KBM-7 (cell line): ENCODE measurements at regions not wholly inside any gene's neighbourhood (a gene's known extent, or its start where the extent isn't known, plus 50 kb on each side); places are given as distances from the start of the nearest gene placed in this dataset.

Source experiments
- DNase-seq: peaks from one replicate; pipeline ENCODE4 v3.0.0-alpha.2; 2015
- in situ Hi-C: fragments of 300-500 bp; cut with MboI; formaldehyde crosslinking; loops from 2 replicates; pipeline ENCODE4 v1.14.3; 2020; ENCODE audit warnings: low sequenced_read_pairs, low pct_unique_long_range_greater_than_20kb, mixed read lengths

DNA sequence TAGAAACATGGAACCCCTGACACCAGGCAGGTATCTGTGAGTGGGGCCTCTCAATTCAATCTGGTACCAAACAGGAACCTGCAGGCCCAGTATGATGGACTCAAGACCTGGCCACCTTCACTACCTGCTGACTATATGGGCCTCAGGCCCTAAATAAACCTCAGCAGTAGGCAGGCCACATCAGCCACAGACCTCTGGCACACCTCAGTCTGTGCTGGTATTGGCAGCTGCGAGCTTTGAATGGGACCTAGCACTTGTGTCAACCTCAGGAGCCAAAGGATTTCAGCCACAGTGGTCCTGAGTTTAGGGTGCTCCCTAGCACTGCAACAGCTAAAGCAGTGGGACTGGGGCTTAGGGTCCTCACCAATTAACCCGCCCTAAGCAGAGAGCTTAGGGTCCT, 325.5 kb downstream of the ZNF608 start:
- no peak for DNase-seq
- in situ Hi-C loops = no loop called here

DNA sequence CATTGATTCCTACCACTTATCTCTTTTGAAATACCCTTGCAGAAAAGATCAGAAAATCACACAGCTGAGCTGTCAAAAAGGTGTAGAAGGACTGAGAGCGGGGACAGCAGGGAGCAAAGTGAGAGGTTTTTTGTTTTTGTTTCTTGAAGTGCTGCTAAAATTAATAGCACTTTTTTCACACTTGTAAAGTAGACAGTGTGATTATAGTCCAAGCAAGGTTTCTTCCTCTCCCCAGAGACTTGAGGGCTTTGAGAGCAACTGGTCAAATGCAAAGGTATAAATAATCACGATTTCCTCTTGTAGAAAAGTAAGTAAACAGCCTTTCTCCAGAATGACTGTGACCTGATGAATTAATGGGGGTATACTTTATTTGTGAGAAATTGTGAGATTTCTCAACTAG, 326.9 kb downstream of the ZNF608 start:
- in situ Hi-C loops = no loop called here

DNA sequence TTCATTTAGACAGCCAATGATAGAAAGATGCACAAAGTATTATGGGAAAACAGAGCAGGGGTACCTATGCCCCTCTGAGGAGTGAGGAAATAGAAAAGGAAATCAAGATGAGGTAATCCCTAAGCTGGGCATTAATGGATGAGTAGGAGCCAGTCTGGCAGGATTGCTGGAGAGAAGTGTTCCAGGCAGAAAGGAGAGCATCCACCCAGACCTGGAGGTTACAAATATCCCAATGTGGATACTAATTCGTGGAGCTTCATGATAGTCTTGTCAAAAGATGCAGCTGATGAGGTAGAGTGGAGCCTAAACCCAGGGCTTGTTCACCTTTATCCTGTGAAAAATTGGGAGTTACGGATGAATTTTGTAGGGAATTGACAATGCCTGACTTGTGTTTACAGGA, 328.0 kb downstream of the ZNF608 start:
- no peak for DNase-seq
- in situ Hi-C loops = no loop called here

More for the DNA sequence above, 326.9 kb downstream of the ZNF608 start:
- no peak for DNase-seq

DNA sequence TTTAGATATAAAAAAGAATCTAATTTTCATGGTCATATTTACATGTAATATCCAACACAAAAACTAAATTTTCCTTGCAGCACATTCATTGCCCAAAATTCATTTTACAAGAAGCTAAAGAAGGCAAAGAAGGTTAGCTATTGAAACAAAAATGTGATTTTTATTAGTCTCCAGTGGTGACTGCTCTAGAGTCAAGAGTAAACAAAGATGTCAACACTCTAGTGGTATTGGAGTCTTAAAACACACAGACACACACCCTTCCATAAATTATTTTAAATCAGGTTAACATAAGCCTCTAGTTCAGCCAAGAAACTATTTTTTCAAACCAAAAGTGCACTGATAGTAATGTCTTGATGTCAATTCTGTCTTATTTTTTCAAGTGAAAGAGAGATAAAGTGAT, 329.2 kb downstream of the ZNF608 start:
- no peak for DNase-seq
- in situ Hi-C loops = no loop called here

DNA sequence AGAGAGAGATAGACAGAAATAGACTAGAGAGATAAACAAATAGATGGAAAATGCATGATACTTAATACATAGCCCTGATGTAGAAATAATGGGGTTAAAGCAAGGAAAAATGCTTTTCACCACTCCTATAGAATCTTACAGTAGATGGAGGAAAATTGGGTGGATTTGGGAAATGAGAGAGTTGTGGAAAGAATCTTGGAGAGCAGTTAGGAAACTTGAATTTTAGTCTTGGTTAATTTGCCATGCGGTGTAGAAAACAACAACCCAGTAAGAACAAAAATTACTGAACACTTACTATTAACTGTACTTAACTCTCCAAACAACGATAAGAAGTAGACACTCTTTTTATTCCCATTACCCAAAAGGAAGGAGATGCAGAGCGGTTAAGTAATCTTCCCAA, 329.8 kb downstream of the ZNF608 start:
- no peak for DNase-seq
- in situ Hi-C loops = no loop called here

DNA sequence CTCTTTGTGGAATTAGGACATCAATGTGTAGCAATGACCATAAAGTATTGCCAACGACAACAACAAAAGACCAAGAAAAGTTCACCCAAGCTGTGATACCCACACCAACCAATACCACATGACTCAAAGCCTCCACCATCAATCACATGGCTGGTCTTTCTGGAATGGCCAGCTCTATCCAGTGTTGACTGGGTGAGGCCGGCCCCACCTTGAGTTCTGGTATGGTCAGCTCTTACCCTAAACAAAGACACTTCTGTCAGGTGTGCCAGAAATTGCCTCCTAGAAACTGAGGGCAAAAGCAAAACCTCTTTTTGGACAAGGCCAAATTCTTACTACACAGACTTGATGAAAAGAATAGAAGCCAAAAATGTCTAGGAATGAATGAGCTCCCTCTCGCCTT, 331.5 kb downstream of the ZNF608 start:
- in situ Hi-C loops = no loop called here
- no peak for DNase-seq

DNA sequence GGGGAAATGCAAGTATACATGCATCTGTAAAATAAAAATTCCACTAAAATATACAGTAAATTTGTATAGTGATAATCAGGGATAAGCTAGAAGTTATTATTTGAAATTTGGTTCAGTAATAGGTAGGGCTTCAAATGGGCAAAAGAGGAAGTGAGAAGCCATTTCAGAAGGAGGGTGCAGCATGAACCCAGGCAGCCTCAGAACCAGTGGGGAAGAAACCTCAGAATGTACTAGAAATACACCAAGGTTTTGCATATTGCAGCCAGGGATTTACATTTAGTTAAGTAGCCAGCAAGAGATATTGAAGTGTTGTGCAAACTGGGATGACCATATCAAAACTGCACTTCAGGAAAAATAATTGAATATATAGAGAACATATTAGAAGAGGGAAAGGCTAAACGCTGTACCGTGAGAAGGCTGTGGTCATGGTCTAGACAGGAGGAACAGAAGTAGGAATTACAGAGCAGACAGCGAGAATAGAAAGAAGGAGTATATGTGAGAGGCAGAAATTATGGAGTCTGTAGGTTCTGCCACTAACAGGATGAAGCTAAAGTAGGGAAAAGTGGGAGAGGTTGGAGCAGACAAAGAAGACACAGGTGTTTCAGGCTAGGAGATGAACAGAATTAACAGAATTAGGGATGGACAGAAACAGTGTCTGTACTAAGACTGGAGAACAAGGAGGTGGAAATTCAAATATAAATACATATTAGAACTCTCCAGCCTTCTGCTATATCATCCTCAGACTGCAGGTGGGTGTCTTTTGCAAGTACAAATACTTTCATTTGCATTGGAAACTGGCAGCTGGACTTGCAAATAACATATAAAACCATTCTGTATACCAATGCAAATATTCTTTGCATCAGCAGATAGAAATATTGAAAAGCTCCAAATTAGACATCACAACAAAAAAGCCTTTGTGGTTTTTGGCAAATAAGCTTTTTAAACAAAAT, 335.6 kb downstream of the ZNF608 start:
- DNase-seq = no peak
- in situ Hi-C loops = no loop called here

DNA sequence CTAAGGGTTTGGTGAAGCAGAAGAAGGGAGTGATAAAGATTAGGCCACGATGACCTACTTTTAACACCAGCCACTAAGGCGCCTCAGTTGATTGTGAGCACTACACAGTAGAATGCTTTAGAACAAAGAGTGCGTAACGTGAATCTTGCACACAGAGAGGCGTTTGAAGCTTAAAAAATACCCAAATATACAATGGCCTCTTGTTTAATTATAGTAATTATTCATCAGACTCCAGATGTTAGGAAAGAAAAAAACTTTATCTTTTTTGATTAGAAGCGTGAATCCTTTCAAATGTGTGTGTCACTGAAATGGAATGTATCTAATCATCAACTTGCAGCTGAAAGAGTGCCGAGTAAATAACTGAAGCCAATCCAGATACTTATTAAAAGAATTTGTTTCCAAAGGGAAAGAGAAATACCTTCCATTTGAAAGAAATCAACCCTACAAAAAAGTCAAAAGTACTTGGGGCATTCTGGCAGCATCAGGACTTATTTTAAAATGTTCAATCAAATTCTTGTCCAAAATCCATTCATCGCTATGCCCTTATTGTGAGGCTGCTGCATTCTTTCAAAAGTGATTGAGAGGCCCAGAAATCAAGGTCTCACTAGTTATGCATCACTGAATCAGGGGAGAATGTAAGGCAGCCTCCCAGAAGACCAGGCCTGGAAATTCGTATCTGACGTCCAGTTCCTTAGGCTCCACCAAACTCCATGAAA, 337.5 kb downstream of the ZNF608 start:
- in situ Hi-C loops = no loop called here

DNA sequence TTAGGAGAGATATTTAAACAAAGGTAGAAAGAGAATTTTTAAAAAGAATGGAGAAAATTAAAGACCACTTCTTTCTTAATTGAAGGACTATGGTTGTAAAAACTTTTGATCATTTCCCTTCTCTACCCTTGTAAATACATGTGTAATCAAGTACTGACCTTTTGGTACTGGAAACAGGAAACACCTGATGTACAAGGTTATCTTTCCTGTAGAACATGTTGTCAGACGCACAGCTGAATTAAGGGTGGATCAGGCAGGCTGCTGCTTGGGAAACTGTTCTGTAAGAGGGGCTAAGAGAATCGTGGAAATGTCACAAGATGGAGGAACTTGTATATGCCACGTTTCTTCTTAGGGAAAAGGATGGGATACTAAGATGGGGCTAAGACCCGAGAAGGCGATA, 341.6 kb downstream of the ZNF608 start:
- no peak for DNase-seq
- in situ Hi-C loops = no loop called here

More for the DNA sequence above, 337.5 kb downstream of the ZNF608 start:
- no peak for DNase-seq

DNA sequence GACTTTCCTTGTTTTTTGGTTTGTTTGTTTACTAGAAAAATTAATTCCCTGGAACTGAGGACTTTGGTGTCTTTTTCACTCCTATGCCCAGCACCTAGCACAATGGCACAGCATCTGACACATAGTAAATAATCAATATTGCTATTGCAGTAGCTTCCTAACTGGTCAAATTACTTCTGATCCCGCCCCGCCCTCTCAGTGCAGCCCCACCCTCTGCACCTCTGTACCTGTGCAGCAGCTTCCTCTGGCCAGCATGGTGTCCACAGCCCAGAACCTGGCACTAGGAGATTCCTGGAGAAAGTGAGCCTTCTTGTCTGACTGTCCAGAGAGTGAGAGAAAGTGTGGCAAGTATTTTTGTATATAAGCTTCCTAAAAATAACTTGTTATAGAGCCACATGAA, 343.2 kb downstream of the ZNF608 start:
- in situ Hi-C loops = no loop called here
- no peak for DNase-seq

DNA sequence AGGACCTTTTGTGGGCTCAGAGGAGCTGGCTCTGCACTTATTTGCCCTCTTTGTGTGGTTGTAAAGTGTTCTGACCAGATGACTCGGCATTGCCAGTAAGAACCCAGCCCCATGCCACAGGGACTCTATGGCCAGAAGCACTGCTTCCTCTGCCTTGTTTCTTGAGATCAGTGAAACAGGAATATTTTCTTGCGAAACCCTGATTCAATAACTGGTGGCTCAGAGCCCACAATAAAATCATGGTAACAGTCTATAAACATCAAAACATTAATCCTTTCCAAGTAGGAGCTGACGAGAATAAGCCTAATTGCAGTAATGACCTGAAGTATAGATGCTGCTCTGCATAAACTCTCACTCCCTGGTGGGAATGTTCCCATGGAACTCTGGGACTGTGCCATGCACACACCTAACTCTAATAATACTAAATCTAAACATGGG, 344.3 kb downstream of the ZNF608 start:
- no peak for DNase-seq
- in situ Hi-C loops = no loop called here

DNA sequence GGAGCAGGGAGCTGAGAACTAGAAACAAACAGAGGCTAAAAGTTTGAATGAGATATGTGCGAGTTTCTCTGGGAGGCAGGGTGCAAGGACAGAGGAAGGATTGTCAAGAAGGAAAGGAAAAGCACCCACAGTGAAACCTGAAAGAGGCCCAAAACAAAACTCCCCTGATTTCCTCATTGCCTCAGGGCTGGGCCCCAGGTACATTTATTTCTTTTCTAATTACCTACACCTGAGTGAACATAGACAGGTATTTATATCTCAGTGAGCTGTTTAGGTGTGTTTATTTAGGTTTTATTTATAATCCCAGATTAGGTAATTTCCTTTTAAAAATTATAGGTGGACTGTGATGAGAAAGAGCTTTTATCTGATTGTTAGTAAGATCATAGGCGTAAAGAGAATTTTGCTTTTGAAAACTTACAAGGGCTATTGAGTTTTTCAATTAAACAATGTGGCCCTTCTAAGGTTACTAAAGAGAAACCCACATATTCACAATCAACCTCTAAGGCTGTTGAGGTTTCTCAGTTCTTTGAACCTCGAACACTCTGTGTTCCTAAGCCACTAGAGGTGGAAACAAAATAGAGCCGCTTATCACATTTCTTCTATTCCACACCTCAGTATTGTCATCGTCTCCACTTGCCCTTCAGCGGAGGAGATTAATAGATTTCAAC, 344.8 kb downstream of the ZNF608 start:
- DNase-seq = no peak
- in situ Hi-C loops = no loop called here

DNA sequence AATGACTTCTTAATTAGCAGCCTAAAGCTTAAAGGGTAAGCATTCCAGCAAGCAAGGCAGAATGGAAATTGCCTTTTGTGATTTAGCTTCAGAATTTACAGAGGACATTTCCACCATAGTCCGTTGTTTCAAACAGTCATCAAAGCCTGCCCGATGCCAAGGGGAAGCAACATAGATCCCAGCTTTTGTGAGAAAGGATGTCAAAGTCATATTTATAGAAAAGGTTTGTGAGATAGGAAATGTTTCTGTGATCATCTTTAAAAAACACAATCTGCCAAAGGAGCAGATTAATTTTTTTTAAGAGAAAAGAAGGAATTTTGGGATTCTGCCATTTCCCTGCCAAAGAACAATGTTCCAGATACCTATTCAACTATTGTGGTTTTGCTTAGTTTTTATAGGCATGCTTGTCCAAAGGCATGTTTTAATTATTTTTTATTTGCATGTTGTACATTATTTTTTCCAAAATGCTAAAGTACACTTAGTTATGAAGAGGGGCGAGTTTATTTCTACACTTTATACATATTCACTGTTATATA, 346.9 kb downstream of the ZNF608 start:
- in situ Hi-C loops = no loop called here
- DNase-seq = no peak

DNA sequence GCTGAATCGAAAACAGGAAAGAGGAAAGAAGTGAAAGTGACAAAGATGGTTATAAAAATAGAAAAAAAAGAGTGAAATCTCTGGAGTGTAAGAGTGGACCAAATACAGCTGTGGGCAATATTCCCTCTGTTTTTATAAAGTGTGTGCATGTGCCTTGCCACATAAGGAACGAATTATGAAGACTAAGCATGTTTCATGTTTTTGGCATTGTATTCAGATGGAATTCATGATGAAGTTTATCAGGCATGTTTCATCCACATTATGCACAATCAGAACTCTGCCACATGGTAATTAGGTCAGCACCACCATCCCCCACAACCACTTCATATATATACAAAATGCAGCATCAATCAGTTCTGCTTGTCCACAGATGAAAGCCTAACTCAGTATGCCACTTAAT, 348.0 kb downstream of the ZNF608 start:
- DNase-seq = no peak
- in situ Hi-C loops = no loop called here

DNA sequence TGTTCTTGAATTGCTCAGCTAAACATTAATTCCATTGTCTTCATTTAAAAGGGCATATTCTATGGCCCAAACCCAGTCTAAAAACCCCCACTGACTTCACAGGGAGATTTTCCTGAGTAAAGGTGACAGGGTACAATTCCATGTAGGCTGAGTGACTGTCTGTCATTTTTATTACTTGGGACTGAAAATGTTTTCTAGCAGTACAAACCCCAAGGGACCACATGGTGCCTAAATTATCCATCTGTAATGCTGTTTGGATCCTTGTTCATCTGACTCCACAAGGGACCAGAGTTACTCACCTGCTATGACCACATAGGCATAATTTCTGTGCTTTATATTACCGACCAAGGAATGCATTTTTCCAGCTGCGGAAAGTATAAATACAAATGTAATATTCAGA, 349.1 kb downstream of the ZNF608 start:
- in situ Hi-C loops = no loop called here
- DNase-seq = no peak

DNA sequence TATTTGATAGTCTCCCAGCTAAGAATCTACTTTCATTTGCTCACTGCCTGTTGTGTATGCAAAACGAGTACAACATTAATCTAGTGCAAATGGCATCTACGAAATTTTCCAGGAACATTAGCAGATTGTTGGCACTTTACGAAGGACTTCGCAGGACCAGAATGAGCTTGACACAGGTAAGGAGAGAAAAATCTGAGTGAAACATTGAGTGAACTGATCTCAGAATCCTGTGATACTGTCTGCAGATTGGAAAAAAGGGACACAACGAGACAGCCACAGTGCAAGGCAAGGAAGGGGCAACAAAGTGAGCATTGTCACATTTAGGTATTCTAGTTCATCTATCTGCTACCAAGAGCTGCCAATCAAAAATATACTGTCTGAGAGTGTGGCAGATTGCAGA, 350.5 kb downstream of the ZNF608 start:
- no peak for DNase-seq
- in situ Hi-C loops = no loop called here

DNA sequence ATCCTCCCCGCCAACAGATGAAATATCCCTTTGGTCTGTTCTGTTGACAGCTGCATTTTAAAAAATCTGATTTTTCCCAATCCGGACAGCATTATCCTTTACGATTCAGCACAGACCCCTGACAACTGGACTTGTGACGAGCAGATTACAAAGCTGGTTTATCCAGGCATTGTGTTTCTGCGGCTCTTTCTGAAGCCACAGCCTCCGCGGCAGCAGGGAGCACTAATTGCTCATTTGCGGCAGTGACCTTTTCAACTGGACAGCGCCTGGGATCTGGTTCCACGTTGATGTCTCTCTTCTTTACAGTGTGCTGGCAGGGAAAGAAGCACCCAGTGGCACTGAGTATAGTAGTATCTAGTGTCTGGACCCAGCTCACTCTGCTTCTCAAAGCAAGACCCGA, 351.2 kb downstream of the ZNF608 start:
- DNase-seq = no peak
- in situ Hi-C loops = no loop called here

DNA sequence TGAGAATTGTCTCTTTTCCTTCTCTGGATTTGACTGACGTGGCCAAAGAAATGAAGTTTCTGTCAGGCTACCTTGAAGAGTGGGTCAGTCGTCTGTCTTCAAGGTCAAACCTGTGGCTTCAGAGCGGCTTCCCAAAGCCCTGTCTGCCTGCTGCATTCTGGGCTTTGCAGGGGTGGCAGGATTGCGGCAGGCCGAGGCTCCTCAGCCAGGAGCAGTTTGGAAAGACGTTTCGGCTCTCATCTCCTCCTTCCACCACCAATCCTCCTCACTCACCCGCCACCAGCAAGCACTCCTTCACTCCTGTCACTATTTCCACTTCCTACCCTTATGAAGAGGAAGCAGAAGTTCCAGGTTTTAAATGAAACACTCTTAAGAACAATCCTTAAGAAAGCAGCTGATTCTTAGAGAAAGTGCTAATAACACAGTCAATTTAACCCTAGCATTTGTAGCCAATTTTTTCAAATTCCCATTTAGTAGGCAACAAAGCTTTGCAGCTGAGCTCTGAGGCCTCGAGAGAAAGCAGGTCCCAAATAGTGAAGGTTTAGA, 351.7 kb downstream of the ZNF608 start:
- no peak for DNase-seq
- in situ Hi-C loops = no loop called here

DNA sequence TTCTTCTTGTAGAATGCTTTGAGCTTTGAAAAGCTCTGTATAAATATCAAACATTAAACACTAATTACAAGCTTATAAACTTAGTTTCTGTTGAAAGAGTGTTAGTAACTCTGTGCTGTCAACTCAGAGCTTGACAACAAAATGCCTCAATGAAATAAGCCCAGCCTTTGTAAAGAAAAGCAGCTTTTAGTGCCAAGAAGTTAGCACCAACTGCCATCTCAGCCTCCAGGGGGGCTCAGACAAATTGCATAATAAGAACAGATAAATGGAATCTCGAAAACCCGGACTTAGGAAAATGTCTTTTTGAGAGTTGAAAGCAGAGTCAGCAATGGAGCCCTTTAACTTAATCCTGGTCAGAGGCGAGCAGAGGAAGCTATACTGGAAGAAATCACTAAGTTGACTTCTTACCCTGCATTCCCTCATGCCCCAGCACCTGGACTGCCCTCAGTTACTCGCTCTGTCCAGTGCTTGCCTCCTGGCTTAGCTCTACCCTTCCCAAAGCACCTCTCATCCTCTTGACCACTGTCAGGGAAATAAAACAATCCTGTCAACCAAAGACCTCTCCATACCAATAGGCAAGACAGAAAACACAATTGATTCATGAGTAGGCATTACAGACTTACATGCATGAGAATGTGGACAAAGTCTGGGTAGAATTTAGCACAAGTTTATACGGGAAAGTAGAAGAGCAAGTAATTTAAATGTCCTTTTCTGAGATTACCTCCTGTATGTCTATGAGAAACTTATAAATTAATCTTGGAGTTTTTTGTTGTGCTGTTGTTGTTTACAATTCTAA, 352.7 kb downstream of the ZNF608 start:
- in situ Hi-C loops = no loop called here
- DNase-seq = no peak
